Adrenal gland (tissue), 9 donors: ENCODE measurements at regions not wholly inside any gene's neighbourhood (a gene's known extent, or its start where the extent isn't known, plus 50 kb on each side); places are given as distances from the start of the nearest gene placed in this dataset.
A peak's percentile ranks its signal among the peaks of the same experiment; 100 is the strongest.
"Not testable (repeated sequence)": the region's sequence is repeated elsewhere in the genome, so short reads cannot be mapped to it uniquely, and the experiment has no call there.

ENCODE experiments used
- DNase-seq, 7 donors: peaks; one replicate each; pipeline ENCODE4 v3.0.0-alpha.2; 2019 to 2020
- H3K27ac ChIP-seq, 5 donors: fragments of 200-600 bp; sonication (generic) in 4 of 5; 1 replicate in 3 of 5; 2 replicates in 2 of 5; pipeline versions ENCODE4 v1.5.1 to v1.8.0; 2016 to 2020; ENCODE audit warnings: mild to moderate bottlenecking in 1 of 5
- H3K27me3 ChIP-seq: fragments of 200-600 bp; 2 replicates; pipeline ENCODE4 v1.8.0; 2021
- H3K36me3 ChIP-seq, 2 donors: fragments of 200-600 bp; replicated peaks in 1 of 2; 1 replicate in 1 of 2; 2 replicates in 1 of 2; pipeline versions ENCODE4 v1.5.1 to v1.8.0; 2018 to 2022
- H3K4me1 ChIP-seq, 2 donors: fragments of 200-600 bp; replicated peaks in 1 of 2; 1 replicate in 1 of 2; 2 replicates in 1 of 2; pipeline versions ENCODE4 v1.5.1 to v1.8.0; 2018 to 2021
- H3K4me3 ChIP-seq, 4 donors: fragments of 200-600 bp; sonication (generic) in 3 of 4; one replicate each; pipeline ENCODE4 v1.5.1; 2016 to 2018
- H3K9me3 ChIP-seq, 3 donors: fragments of 200-600 bp; sonication (generic) in 1 of 3; replicated peaks in 1 of 3; 1 replicate in 2 of 3; 2 replicates in 1 of 3; pipeline versions ENCODE4 v1.5.1 to v1.8.0; 2016 to 2021
- CTCF ChIP-seq, 6 experiments: fragments of 450-650 bp in 4 of 6; fragments of 200-600 bp in 2 of 6; sonication (generic) in 1 of 6; IDR thresholded peaks; 1 replicate in 5 of 6; 2 replicates in 1 of 6; pipeline versions ENCODE4 v1.5.1 to v1.8.0; 2016 to 2021; ENCODE audit warnings: antibody characterized with exemption in 6 of 6, mild to moderate bottlenecking in 2 of 6, moderate library complexity in 1 of 6
- POLR2A ChIP-seq, 2 donors: fragments of 450-650 bp; IDR thresholded peaks; one replicate each; pipeline ENCODE4 v1.6.1; 2017; ENCODE audit warnings: antibody characterized with exemption in 2 of 2, mild to moderate bottlenecking in 2 of 2, moderate library complexity in 1 of 2
- WGBS, 4 donors: extraction: QIAGEN DNeasy Blood & Tissue Kit in 2 of 4; methylation state at CpG; one replicate each; pipeline versions ENCODE4 v1.1.5 to v1.1.7; 2013 to 2017; 5-methylcytosine and 5-hydroxymethylcytosine counted together
- intact Hi-C, 2 donors: fragments of 100-400 bp; cut with DNase I; formaldehyde crosslinking; loops; one replicate each; pipeline versions ENCODE4 v1.14.1 to v1.15.0; 2022 to 2023
- donor health status: healthy with polysubstance abuse.
- donor health status: Bipolar disorder and iron deficiency.
- donor health status: DM: yes; HTN: yes; CAD: no.
- donor health status: DM: no; HTN: no; CAD: no.
- donor health status: DM: no; HTN: no; CAD: no.

GRCh38 chr5:38695021-38695958 is 138.8 kb upstream of the LIFR start:
- Histone ChIP-seq H3K4me3 (no peak overlapping the region), H3K4me1 (no peaks in the 10 kb centered on the region), H3K27ac (peak overlapping the region in 1 of 5 donors; percentile 53), H3K9me3 (no peaks in the 10 kb centered on the region), H3K27me3 (no peaks in the 10 kb centered on the region), H3K36me3 (no peaks in the 10 kb centered on the region)
- 55 to 71% (median 57%) methylated on average over 9 of the region's 9 CpGs for WGBS, 4 donors
- intact Hi-C loops = no loop called here
- no peak for TF ChIP-seq POLR2A (IDR thresholded peaks at IDR 0.05)
- TF ChIP-seq CTCF (IDR thresholded peaks at IDR 0.05) = no peak
- DNase-seq = no peak

- peak overlapping the region in 1 of 5 donors; percentile 53 for H3K27ac ChIP-seq
- H3K36me3 ChIP-seq = no peaks in the 10 kb centered on the region
- intact Hi-C loops = no loop called here
- TF ChIP-seq CTCF (IDR thresholded peaks at IDR 0.05) (no peak), POLR2A (IDR thresholded peaks at IDR 0.05) (no peak)
- no peak overlapping the region for H3K4me3 ChIP-seq
- H3K27me3 ChIP-seq = no peaks in the 10 kb centered on the region
- no peaks in the 10 kb centered on the region for H3K4me1 ChIP-seq
- no peak for DNase-seq
- H3K9me3 ChIP-seq = no peaks in the 10 kb centered on the region
Observed at GRCh38 chr5:38697013-38697412, 140.6 kb upstream of the LIFR start.

GRCh38 chr5:38705529-38705928 is 140.3 kb upstream of the OSMR start:
- peaks cover 0 to 21% of the 10 kb centered on the region in 2 donors for H3K4me1 ChIP-seq
- DNase-seq, intact Hi-C loops, H3K4me3 ChIP-seq, H3K27ac ChIP-seq, H3K9me3 ChIP-seq, H3K27me3 ChIP-seq, H3K36me3 ChIP-seq: not testable (repeated sequence)
- 82 to 92% (median 90%) methylated on average over 4 of the region's 4 CpGs for WGBS, 4 donors

GRCh38 chr5:38706376-38706775 is 139.4 kb upstream of the OSMR start:
- H3K27ac ChIP-seq = peak overlapping the region in 1 of 5 donors; percentile 30
- H3K4me3 ChIP-seq = no peak overlapping the region
- H3K4me1 ChIP-seq = peaks cover 0 to 21% of the 10 kb centered on the region in 2 donors
- no peaks in the 10 kb centered on the region for H3K9me3 ChIP-seq
- no peaks in the 10 kb centered on the region for H3K36me3 ChIP-seq
- TF ChIP-seq CTCF (IDR thresholded peaks at IDR 0.05) = no peak
- TF ChIP-seq POLR2A (IDR thresholded peaks at IDR 0.05) = no peak
- intact Hi-C loops = no loop called here
- no peaks in the 10 kb centered on the region for H3K27me3 ChIP-seq
- no peak for DNase-seq
- 74 to 90% (median 83%) methylated on average over 3 of the region's 3 CpGs for WGBS, 4 donors
